Stimulated activated CD4-positive, alpha-beta T cell treated with anti-CD3 and anti-CD28 coated beads, Interleukin-4, amount 100 ng/mL, for 4 hours (primary cell): ENCODE measurements at regions not wholly inside any gene's neighbourhood (a gene's known extent, or its start where the extent isn't known, plus 50 kb on each side); places are given as distances from the start of the nearest gene placed in this dataset.

Source experiments
- DNase-seq, 2 experiments: peaks; one replicate each; pipeline ENCODE4 v3.0.0-alpha.2; 2020

GRCh38 chr6:112744827-112745226 is 397.7 kb downstream of the RFPL4B start:
- no peak for DNase-seq

GRCh38 chr6:112745765-112746164 is 398.6 kb downstream of the RFPL4B start:
- DNase-seq: no peak

DNA sequence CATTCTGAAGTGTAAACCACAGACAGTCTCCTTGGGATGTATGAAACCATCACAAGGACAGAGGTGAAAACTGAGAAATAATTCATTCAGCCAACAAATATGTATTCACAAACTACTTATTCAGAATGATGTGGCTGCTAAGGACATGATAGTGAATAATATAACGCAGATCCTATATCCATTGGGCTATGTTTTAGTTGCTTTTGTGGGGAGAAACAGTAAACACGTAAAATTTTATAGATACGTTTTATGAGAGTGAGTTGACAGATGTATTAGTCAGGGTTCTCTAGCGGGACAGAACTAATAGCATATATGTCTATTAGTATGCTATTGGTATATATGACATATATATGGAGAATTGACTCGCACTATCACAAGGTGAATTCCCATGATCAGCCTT is 402.5 kb downstream of the RFPL4B start:
- no peak for DNase-seq

GRCh38 chr6:112752305-112752704 is 405.2 kb downstream of the RFPL4B start:
- no peak for DNase-seq

DNA sequence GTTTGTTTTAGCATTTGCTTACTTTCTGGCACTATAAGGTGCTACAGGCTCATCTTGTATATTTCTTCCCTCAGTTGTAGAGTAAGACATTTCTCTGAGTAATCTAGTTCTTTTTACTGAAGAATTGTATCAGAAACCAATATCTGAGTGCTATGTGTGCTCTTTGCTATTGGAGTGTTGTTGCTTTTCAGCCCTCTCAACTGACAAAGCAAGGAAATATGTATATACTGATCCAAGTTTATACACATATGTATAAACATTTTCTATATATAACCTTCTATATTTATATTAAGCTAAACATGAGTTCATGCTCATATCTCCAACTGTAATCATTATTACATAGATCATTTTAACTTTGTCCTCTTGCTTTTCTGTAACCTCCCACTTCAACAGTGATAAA is 405.7 kb downstream of the RFPL4B start:
- no peak for DNase-seq

GRCh38 chr6:112760831-112761230 is 413.7 kb downstream of the RFPL4B start:
- DNase-seq: no peak

- no peak for DNase-seq
Observed at GRCh38 chr6:112761740-112762139, 414.6 kb downstream of the RFPL4B start.

DNA sequence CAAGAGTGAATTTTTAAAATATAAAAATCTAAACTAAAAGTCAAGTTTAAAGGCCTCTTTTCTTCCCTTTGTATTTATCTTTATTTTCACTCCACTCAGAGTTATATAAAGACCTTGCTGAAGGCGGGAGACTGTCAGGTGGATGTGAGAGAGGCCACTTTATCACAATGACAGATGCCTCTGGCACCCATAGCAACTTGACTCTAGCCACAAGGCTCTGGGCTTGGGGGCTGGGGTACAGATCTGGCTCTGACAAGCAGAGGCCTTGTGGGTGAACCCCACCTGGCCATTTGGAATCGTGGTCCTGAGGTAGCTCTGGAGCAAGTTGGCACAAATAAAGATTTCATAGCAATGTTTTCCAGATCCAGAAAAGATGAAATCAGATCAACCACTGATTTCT is 417.2 kb downstream of the RFPL4B start:
- DNase-seq: no peak

DNA sequence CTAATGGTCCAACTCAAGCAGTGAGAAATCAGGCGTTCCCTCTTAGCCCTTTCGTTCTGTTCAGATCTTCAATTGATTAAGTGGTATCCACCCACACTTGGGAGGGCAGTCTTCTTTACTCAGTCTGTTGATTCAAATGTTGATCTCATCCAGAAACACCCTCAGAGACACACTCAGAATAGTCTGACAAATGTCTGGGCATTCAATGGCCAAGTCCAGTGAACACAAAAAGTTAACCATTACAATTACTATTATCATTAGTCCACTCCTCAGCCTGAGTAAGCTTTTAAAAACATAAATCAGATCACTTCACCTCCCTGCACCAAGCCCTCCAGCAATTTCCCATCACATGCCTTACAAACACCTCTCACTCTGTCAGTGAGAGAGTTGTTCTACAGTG is 423.2 kb downstream of the RFPL4B start:
- DNase-seq: no peak

- DNase-seq: no peak
Observed at GRCh38 chr6:112773187-112773586, 426.1 kb downstream of the RFPL4B start.

- DNase-seq: no peak
Observed at GRCh38 chr6:112774319-112774718, 427.2 kb downstream of the RFPL4B start.

DNA sequence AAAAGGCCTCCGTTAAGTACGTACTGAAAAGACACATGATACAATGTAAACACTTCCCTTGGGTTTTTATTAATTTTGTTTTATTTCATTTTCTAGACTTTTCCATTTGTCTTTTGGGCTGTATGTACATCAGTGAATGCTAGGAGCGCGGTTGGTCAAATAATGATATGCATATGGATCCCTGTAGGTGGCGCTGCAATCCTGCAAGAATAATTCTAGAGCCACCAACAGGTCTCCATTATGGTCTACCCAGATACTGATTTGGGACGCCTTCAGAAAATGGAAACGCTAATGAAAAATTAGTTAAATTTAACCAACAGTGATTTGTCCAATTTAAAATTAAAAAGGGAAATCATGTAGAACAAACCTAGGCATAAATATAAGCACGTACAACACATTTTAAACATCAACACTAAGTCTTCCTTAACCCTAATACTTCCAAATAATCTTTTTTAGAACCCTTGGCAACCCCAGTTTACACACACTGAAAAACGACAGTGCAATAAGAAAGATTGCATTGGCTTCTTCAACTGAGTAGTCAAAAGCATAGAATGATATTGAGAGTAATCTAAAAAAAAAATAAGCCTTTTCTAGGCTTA is 433.5 kb downstream of the RFPL4B start:
- DNase-seq: no peak

GRCh38 chr6:112781241-112781640 is 434.1 kb downstream of the RFPL4B start:
- DNase-seq: no peak

DNA sequence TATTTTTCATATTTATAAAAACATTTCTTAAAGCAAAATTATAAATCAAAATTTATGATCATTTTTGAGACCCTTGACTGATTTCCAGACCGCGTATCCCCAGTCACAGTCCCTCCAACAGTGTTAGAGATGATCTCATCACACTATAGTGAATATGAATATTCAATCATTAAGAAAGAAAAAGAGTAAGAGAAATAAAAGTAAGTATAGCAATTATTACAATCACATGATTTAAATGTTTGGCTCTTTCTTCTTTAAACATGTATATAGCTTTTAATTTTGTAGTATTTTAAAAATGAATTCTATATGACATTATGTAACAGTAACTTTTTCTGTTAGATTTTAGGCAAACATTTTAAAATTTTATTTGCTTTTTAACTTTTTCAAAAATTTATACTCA is 438.3 kb downstream of the RFPL4B start:
- no peak for DNase-seq

- no peak for DNase-seq
Observed at GRCh38 chr6:112786801-112787200, 439.7 kb downstream of the RFPL4B start.

DNA sequence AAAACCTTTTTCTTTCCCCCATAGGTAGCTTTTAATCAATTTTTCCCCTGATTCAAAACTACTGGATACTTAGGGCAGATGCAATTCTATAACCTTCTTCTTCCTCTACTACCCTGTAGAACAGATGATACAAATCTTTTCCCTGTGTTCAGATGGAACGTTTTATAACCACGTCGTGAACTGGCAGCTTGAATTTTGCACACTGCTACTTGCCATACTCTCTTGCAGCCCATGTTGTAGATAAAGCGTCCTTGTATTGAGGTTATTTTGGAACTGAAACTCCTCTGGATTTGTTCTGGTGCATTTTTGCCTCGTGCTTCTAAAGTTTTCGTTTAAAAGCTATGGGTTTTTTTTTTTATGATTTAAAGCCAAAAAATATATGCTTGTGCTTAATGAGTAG is 440.2 kb downstream of the RFPL4B start:
- DNase-seq: no peak

DNA sequence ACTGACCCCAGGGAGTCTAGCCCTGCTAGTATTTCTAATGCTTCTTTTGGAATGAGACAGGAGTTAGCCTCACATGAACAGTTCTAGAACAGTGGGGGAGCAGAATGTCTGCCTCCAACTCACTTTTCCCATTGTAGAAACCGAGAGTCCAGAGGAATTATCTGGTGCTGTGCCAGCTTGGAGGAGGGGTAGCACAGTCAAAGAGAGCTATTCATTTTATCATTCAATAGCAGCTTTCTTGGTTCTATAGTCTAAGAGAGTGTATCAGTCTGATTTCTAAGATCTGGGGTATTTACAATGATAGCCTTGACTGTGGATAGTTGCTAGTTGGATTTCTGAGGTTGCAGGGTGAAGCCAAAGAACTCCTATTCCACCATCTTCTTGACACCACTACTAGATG is 448.2 kb downstream of the RFPL4B start:
- DNase-seq: no peak

DNA sequence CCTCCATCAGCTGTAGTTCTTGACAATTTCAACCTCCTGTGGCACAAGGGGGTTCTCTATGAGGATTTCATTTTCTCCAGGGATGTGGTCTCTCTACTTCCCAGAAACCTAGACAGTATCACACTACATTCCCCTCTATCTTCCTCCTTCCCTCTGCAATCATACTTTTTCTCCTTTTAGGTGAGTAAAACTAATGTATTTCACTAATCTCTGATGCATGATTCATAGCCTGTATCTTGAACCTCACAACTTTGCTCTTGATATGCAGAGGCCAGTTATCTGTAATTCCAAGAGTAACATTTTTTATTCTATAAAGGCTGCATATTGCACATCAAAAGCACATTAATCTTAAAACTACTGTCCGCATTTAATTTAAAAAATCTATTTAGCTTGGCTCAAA is 449.6 kb downstream of the RFPL4B start:
- no peak for DNase-seq

DNA sequence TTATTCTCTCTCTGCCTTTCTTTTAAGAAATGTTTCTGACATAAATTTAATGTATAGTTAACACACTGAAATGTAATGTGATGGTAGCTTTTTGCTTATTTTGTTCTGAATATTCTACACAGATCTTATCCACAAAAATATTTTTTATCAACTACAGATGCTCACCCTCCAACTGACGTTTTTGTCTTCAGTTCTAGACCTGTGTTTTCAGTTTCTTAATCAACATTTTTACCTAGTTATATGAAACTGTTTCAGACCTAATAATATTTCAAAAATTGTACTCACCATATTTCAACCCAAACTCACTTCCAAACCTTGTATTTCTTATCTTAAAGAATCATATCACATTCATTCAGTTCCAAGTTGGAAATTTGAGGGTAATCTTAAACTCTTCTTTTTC is 452.8 kb downstream of the RFPL4B start:
- no peak for DNase-seq

GRCh38 chr6:112800439-112800838 is 453.3 kb downstream of the RFPL4B start:
- no peak for DNase-seq

DNA sequence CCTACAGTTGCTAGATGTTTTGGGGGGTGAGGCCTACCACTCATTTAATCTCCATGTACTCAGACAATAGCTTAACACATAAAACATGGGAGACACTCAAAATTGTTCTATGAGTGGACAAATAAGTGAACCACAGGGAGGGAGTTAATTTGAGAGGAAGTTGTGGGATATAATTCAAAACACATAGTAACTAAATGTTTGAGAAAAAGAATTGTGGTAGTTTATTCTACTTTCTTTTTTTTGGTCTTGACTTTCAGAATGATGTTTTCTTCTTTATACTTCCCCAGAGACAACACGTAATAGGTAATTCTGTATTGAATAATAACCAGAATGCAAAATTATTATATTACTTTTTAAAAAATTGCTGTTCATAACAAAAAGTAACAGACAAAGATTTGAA is 453.8 kb downstream of the RFPL4B start:
- DNase-seq: no peak

GRCh38 chr6:112801468-112802080 is 454.4 kb downstream of the RFPL4B start:
- DNase-seq: no peak

- no peak for DNase-seq
Observed at GRCh38 chr6:112802144-112802543, 455.0 kb downstream of the RFPL4B start.

DNA sequence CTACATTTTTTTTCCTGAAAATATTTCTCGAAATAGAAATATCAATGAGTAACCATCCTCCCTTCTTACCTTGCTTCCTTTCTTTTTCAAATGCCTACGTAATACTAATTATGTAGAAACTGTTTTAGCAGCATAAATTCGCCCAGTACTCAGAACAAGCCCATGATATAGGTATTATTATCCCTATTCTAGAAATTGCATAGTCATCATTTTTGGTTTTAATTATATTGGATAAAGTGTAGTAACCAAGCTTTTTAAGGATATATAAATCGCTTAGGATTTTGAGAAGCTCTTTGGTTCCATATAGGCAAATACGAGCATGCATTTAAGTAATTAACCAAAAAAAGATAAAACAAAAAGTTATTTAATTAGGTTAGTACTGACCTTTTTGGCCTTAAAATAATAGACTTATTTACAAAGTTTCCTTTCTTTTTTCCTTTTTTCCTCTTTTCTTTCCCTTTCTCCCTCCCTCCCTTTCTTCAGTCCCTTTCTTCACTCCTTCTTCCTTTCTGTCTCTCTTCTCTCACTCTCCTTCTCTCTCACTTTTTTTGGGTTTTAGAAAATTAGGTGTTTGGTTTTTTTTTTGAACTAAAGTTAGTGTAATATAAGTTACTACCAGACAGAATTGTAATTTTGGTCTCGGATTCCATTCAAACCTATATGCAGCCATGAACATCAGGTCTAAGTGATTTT is 457.7 kb downstream of the RFPL4B start:
- no peak for DNase-seq
